GM12878 (cell line): ENCODE measurements at regions not wholly inside any gene's neighbourhood (a gene's known extent, or its start where the extent isn't known, plus 50 kb on each side); places are given as distances from the start of the nearest gene placed in this dataset.

ENCODE experiments used
- ATAC-seq: fragments of 200-7000 bp; cut with Tn5 transposase; 3 replicates; pipeline ENCODE4 v1.9.1; 2020; ENCODE audit warnings: mild to moderate bottlenecking, moderate library complexity
- BruUV-seq: library from RNA; stranded (reverse); fragments of 400-500 nt; replicated peaks from 2 replicates; lab custom pipeline; 2021; lab: Mats Ljungman, UMichigan
- CTCF ChIA-PET: fragments of 300-600 bp; sonication (Branson Sonifier 250); formaldehyde crosslinking; extraction: SDS; loops from one replicate; lab custom pipeline; 2021; ENCODE audit warnings: inconsistent platforms; lab: Yijun Ruan, JAX
- POLR2A ChIA-PET: fragments of 350-600 bp; formaldehyde crosslinking; extraction: SDS; loops from one replicate; lab custom pipeline; 2021; ENCODE audit warnings: inconsistent platforms; lab: Charles Lee
- RAD21 ChIA-PET: fragments of 300-600 bp; sonication (Branson Sonifier 250); formaldehyde crosslinking; loops from one replicate; lab custom pipeline; 2023; ENCODE audit warnings: antibody characterized with exemption; ENCODE audit not compliant: unreplicated experiment; lab: Charles Lee
- SMC1A ChIA-PET: fragments of 300-600 bp; sonication (Branson Sonifier 250); formaldehyde crosslinking; loops from one replicate; lab custom pipeline; 2023; ENCODE audit not compliant: unreplicated experiment, uncharacterized antibody; lab: Charles Lee
- DNase-seq: peaks from one replicate; pipeline ENCODE4 v3.0.0-alpha.2; 2011; ENCODE audit warnings: low read depth, low spot score
- FAIRE-seq: peaks from 3 replicates; lab custom pipeline; 2011; peaks lifted over from hg19 to GRCh38; lab: Jason Lieb, UNC
- H2AFZ ChIP-seq: 2 replicates; pipeline ENCODE4 v1.6.0; 2011; ENCODE audit warnings: low read depth, low read length, control low read depth; ENCODE audit not compliant: control insufficient read depth
- H3K27ac ChIP-seq: 2 replicates; pipeline ENCODE4 v1.5.1; 2011; ENCODE audit warnings: control low read depth; ENCODE audit not compliant: control insufficient read depth, insufficient read depth
- H3K27me3 ChIP-seq, 2 experiments: replicated peaks in 1 of 2; 2 replicates each; pipeline versions ENCODE4 v1.6.0 to v1.6.1; 2011; ENCODE audit warnings: low read length in 1 of 2; ENCODE audit not compliant: control insufficient read depth in 2 of 2, insufficient read depth in 2 of 2
- H3K36me3 ChIP-seq, 2 experiments: 2 replicates each; pipeline ENCODE4 v1.5.1; 2011; ENCODE audit warnings: low read length in 1 of 2; ENCODE audit not compliant: control insufficient read depth in 2 of 2, insufficient read depth in 2 of 2
- H3K4me1 ChIP-seq: 2 replicates; pipeline ENCODE4 v1.6.1; 2011; ENCODE audit warnings: mild to moderate bottlenecking, low read length, moderate library complexity, mixed read lengths; ENCODE audit not compliant: control insufficient read depth, insufficient read depth
- H3K4me2 ChIP-seq: 2 replicates; pipeline ENCODE4 v1.6.0; 2011; ENCODE audit warnings: control low read depth; ENCODE audit not compliant: control insufficient read depth, insufficient read depth
- H3K4me3 ChIP-seq: fragments of 200-600 bp; sonication (generic); 2 replicates; pipeline ENCODE4 v1.5.1; 2016
- H3K79me2 ChIP-seq: 2 replicates; pipeline ENCODE4 v1.6.0; 2011; ENCODE audit warnings: low read length; ENCODE audit not compliant: control insufficient read depth, insufficient read depth
- H3K9ac ChIP-seq: 2 replicates; pipeline ENCODE4 v1.8.0; 2011; ENCODE audit warnings: low read length, control low read depth, mixed read lengths; ENCODE audit not compliant: control insufficient read depth, insufficient read depth
- H3K9me3 ChIP-seq: replicated peaks from 3 replicates; pipeline ENCODE4 v1.5.1; 2011; ENCODE audit warnings: mild to moderate bottlenecking, low read length; ENCODE audit not compliant: control insufficient read depth, insufficient read depth
- H4K20me1 ChIP-seq: 2 replicates; pipeline ENCODE4 v1.6.0; 2011; ENCODE audit not compliant: control insufficient read depth, insufficient read depth
- ATF7 ChIP-seq: fragments of 450-650 bp; IDR thresholded peaks from 2 replicates; pipeline ENCODE4 v1.6.1; 2016; ENCODE audit warnings: low read depth, mild to moderate bottlenecking
- BCL11A ChIP-seq: IDR thresholded peaks from 2 replicates; pipeline ENCODE4 v1.6.1; 2011; ENCODE audit warnings: low read depth, low read length
- BHLHE40 ChIP-seq, 2 experiments: fragments of 450-650 bp in 1 of 2; IDR thresholded peaks; 2 replicates each; pipeline ENCODE4 v1.6.1; 2011 to 2017; ENCODE audit warnings: low read depth in 2 of 2, borderline replicate concordance in 1 of 2, improper control_type of control experiment in 1 of 2, low read length in 1 of 2, mild to moderate bottlenecking in 1 of 2
- CBFB ChIP-seq: IDR thresholded peaks from 2 replicates; pipeline ENCODE4 v1.6.1; 2016; ENCODE audit warnings: antibody characterized with exemption, low read depth
- EP300 ChIP-seq, 2 experiments: fragments of 150-350 bp in 1 of 2; IDR thresholded peaks; 2 replicates each; pipeline ENCODE4 v1.6.1; 2011 to 2012; ENCODE audit warnings: low read depth in 2 of 2, low read length in 2 of 2, borderline replicate concordance in 1 of 2, improper control_type of control experiment in 1 of 2, inconsistent platforms in 1 of 2; ENCODE audit not compliant: control insufficient read depth in 1 of 2
- FOXM1 ChIP-seq: IDR thresholded peaks from 2 replicates; pipeline ENCODE4 v1.6.1; 2012; ENCODE audit warnings: low read depth, mild to moderate bottlenecking, inconsistent platforms, low read length, moderate library complexity
- IKZF2 ChIP-seq, 2 experiments: fragments of 450-650 bp; IDR thresholded peaks; 2 replicates each; pipeline ENCODE4 v1.6.1; 2017; ENCODE audit warnings: mild to moderate bottlenecking in 2 of 2, moderate library complexity in 2 of 2
- MYC ChIP-seq: IDR thresholded peaks from 2 replicates; pipeline ENCODE4 v1.6.1; 2011; ENCODE audit warnings: mild to moderate bottlenecking, low read length, moderate library complexity, inconsistent platforms; ENCODE audit not compliant: insufficient read depth, insufficient replicate concordance, insufficient read length, severe bottlenecking
- NR2C2 ChIP-seq: IDR thresholded peaks from 2 replicates; pipeline ENCODE4 v1.6.1; 2011; ENCODE audit warnings: borderline replicate concordance, low read depth; ENCODE audit not compliant: control insufficient read depth, insufficient read length
- RFX5 ChIP-seq: IDR thresholded peaks from 2 replicates; pipeline ENCODE4 v1.6.1; 2011; ENCODE audit warnings: low read depth, low read length, improper control_type of control experiment
- RUNX3 ChIP-seq: IDR thresholded peaks from 2 replicates; pipeline ENCODE4 v1.6.1; 2012; ENCODE audit warnings: low read length, inconsistent platforms
- SREBF2 ChIP-seq: IDR thresholded peaks from 2 replicates; pipeline ENCODE4 v1.6.1; 2012; ENCODE audit warnings: mild to moderate bottlenecking, low read length
- SUPT20H ChIP-seq: IDR thresholded peaks from 2 replicates; pipeline ENCODE4 v1.6.1; 2011; ENCODE audit warnings: low read depth, mild to moderate bottlenecking, low read length, moderate library complexity, borderline replicate concordance; ENCODE audit not compliant: control insufficient read depth
- YY1 ChIP-seq: IDR thresholded peaks from 2 replicates; pipeline ENCODE4 v1.6.1; 2011; ENCODE audit warnings: low read depth, mild to moderate bottlenecking, low read length
- WGBS: methylation state at CpG from one replicate; pipeline ENCODE4 v1.1.6; 2016; ENCODE audit warnings: low lambda C conversion rate; ENCODE audit not compliant: insufficient replicate concordance, insufficient coverage; ENCODE audit errors: missing lambda C conversion rate; 5-methylcytosine and 5-hydroxymethylcytosine counted together
- in situ Hi-C: fragments of 300-500 bp; cut with MboI; formaldehyde crosslinking; loops from 9 replicates; pipeline ENCODE4 v1.14.3; 2018; ENCODE audit warnings: mixed read lengths
- intact Hi-C: fragments of 100-400 bp; cut with micrococcal nuclease; formaldehyde crosslinking; loops from one replicate; pipeline ENCODE4 v1.14.2; 2022; ENCODE audit not compliant: unreplicated experiment
- TF ChIP-seq, protein P1 (sequence below): fragments of 450-650 bp; IDR thresholded peaks from 2 replicates; pipeline ENCODE4 v1.6.1; 2017; ENCODE audit warnings: low read depth, mild to moderate bottlenecking, moderate library complexity
- TF ChIP-seq, protein P2 (sequence below): IDR thresholded peaks from 2 replicates; pipeline ENCODE4 v1.6.1; 2012; ENCODE audit warnings: mild to moderate bottlenecking, low read depth, low read length
- TF ChIP-seq, protein P3 (sequence below): IDR thresholded peaks from 2 replicates; pipeline ENCODE4 v1.6.1; 2011; ENCODE audit warnings: borderline replicate concordance, low read depth, mild to moderate bottlenecking, moderate library complexity, low read length; ENCODE audit not compliant: insufficient read depth, poor library complexity, severe bottlenecking

DNA sequence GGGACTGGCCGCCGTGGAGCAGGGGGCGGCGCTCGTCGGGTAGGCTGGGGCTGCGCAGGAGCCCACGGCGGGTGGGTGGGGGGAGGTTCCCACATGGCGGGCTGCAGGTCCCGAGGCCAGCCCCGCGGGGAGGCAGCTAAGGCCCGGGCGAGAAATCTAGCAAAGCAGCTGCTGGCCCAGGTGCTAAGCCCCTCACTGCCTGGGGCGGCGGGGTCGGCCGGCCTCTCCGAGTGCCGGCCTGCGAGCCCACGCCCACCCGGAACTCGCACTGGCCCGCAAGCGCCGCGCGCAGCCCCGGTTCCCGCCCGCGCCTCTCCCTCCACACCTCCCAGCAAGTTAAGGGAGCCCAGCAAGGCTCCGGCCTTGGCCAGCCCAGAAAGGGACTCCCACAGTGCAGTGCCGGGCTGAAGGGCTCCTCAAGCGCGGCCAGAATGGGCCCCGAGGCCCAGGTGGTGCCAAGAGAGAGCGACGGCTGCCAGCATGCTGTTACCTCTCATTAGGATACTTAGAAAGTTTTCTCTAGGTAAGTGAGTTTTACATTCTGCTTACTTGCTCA, 1463.5 kb upstream of the MIR17HG start:
- intact Hi-C loops: no loop called here

More for the DNA sequence above, 1463.5 kb upstream of the MIR17HG start:
- no peak overlapping the region for H3K27ac ChIP-seq
- no peaks in the 10 kb centered on the region for H3K36me3 ChIP-seq
- H2AFZ ChIP-seq: no peak overlapping the region
- no peak overlapping the region for H3K9ac ChIP-seq
- no peaks in the 10 kb centered on the region for H3K9me3 ChIP-seq
- no peak overlapping the region for H3K4me3 ChIP-seq
- POLR2A ChIA-PET: no interaction called here
- ATAC-seq: no peak
- DNase-seq: no peak
- no peak for FAIRE-seq
- WGBS: 31% methylated on average over 7 of the region's 41 CpGs
- no peak for TF ChIP-seq BCL11A
- TF ChIP-seq, protein P1, sequence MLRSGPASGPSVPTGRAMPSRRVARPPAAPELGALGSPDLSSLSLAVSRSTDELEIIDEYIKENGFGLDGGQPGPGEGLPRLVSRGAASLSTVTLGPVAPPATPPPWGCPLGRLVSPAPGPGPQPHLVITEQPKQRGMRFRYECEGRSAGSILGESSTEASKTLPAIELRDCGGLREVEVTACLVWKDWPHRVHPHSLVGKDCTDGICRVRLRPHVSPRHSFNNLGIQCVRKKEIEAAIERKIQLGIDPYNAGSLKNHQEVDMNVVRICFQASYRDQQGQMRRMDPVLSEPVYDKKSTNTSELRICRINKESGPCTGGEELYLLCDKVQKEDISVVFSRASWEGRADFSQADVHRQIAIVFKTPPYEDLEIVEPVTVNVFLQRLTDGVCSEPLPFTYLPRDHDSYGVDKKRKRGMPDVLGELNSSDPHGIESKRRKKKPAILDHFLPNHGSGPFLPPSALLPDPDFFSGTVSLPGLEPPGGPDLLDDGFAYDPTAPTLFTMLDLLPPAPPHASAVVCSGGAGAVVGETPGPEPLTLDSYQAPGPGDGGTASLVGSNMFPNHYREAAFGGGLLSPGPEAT: no peak
- TF ChIP-seq, protein P2, sequence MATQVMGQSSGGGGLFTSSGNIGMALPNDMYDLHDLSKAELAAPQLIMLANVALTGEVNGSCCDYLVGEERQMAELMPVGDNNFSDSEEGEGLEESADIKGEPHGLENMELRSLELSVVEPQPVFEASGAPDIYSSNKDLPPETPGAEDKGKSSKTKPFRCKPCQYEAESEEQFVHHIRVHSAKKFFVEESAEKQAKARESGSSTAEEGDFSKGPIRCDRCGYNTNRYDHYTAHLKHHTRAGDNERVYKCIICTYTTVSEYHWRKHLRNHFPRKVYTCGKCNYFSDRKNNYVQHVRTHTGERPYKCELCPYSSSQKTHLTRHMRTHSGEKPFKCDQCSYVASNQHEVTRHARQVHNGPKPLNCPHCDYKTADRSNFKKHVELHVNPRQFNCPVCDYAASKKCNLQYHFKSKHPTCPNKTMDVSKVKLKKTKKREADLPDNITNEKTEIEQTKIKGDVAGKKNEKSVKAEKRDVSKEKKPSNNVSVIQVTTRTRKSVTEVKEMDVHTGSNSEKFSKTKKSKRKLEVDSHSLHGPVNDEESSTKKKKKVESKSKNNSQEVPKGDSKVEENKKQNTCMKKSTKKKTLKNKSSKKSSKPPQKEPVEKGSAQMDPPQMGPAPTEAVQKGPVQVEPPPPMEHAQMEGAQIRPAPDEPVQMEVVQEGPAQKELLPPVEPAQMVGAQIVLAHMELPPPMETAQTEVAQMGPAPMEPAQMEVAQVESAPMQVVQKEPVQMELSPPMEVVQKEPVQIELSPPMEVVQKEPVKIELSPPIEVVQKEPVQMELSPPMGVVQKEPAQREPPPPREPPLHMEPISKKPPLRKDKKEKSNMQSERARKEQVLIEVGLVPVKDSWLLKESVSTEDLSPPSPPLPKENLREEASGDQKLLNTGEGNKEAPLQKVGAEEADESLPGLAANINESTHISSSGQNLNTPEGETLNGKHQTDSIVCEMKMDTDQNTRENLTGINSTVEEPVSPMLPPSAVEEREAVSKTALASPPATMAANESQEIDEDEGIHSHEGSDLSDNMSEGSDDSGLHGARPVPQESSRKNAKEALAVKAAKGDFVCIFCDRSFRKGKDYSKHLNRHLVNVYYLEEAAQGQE: no peak
- no peak for TF ChIP-seq CBFB
- no peak for TF ChIP-seq RUNX3
- no peak for TF ChIP-seq BHLHE40 (IDR thresholded peaks at IDR 0.05; ENCODE audit: borderline replicate concordance in 1 of 2, low read depth in 2 of 2, low read length in 1 of 2)
- no peak for TF ChIP-seq SREBF2
- TF ChIP-seq ATF7: no peak
- TF ChIP-seq NR2C2: no peak
- TF ChIP-seq MYC: no peak
- no peak for TF ChIP-seq RFX5
- no peak for TF ChIP-seq FOXM1
- TF ChIP-seq, protein P3, sequence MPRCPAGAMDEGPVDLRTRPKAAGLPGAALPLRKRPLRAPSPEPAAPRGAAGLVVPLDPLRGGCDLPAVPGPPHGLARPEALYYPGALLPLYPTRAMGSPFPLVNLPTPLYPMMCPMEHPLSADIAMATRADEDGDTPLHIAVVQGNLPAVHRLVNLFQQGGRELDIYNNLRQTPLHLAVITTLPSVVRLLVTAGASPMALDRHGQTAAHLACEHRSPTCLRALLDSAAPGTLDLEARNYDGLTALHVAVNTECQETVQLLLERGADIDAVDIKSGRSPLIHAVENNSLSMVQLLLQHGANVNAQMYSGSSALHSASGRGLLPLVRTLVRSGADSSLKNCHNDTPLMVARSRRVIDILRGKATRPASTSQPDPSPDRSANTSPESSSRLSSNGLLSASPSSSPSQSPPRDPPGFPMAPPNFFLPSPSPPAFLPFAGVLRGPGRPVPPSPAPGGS: no peak
- TF ChIP-seq YY1: no peak
- TF ChIP-seq EP300 (IDR thresholded peaks at IDR 0.05; ENCODE audit: borderline replicate concordance in 1 of 2, control insufficient read depth in 1 of 2, low read depth in 2 of 2, low read length in 2 of 2): no peak
- no peak for TF ChIP-seq SUPT20H
- no peak for TF ChIP-seq IKZF2 (IDR thresholded peaks at IDR 0.05)
- TF ChIP-seq, all 136 proteins: peak for 0
- RAD21 ChIA-PET: no interaction called here
- H3K4me1 ChIP-seq: no peaks in the 10 kb centered on the region
- in situ Hi-C loops: no loop called here
- no peak overlapping the region for H3K4me2 ChIP-seq
- BruUV-seq: no TSS peak
- no peaks in the 10 kb centered on the region for H4K20me1 ChIP-seq
- CTCF ChIA-PET: no interaction called here
- H3K79me2 ChIP-seq: no peaks in the 10 kb centered on the region
- SMC1A ChIA-PET: no interaction called here
- no peaks in the 10 kb centered on the region for H3K27me3 ChIP-seq
